ENCODE measurements at regions not wholly inside any gene's neighbourhood (a gene's known extent, or its start where the extent isn't known, plus 50 kb on each side); places are given as distances from the start of the nearest gene placed in this dataset.

DNA sequence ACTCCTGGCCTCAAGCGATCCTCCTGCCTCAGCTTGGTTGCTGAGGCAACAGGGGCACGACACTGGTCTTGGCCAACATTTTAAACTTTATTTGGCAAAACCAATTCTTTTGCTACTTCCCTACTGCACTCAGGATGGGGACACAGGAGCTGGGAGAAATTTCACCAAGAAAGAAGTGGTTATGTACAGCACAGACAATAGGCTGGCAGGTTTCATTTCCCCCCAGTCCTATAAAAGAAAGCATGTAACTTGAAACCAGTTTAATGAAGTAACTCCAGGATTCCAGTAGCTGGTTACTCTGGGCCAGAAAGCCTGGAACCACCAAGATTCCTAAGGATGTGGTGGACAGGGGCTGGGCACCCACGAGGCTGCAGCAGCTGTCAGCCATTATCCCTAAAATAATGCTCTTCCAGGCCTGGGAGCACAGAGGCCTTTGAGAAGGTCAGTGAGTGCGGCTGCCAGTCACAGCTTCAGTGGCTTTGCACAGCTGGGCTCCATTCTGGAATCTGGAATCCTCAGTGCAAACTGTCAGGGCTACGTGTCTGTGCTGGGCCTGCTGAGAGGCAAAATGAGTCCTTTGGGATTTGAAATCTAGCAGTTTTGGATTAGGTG, 142.3 kb upstream of the ITGA6 start:
- no TSS peak for BruUV-seq (replicated peaks)
- CTCF ChIA-PET, result interaction anchor here (0.9 to 1.3 kb wide), 4 partner anchors 9 to 181 kb away, joined by 3 to 4 read pairs (median 3); no protein-coding TSS in a partner anchor
- Mint-ChIP-seq H3K27ac (ENCODE audit: low read depth, unreplicated experiment) (no peak overlapping the region), H3K27me3 (ENCODE audit: insufficient read depth, unreplicated experiment) (no peaks in the 10 kb centered on the region), H3K4me1 (ENCODE audit: insufficient read depth, unreplicated experiment) (peaks cover 22% of the 10 kb centered on the region), H3K4me3 (ENCODE audit: unreplicated experiment) (no peak overlapping the region), H3K36me3 (ENCODE audit: insufficient read depth, unreplicated experiment) (no peaks in the 10 kb centered on the region), H3K9me3 (ENCODE audit: unreplicated experiment) (no peaks in the 10 kb centered on the region)
- POLR2A ChIA-PET, result interaction anchor here (0.6 to 5.5 kb wide), 4 partner anchors 10 to 144 kb away, joined by 5 to 35 read pairs (median 7); partner anchors contain the start of gene ITGA6
- TF ChIP-seq, protein P1, sequence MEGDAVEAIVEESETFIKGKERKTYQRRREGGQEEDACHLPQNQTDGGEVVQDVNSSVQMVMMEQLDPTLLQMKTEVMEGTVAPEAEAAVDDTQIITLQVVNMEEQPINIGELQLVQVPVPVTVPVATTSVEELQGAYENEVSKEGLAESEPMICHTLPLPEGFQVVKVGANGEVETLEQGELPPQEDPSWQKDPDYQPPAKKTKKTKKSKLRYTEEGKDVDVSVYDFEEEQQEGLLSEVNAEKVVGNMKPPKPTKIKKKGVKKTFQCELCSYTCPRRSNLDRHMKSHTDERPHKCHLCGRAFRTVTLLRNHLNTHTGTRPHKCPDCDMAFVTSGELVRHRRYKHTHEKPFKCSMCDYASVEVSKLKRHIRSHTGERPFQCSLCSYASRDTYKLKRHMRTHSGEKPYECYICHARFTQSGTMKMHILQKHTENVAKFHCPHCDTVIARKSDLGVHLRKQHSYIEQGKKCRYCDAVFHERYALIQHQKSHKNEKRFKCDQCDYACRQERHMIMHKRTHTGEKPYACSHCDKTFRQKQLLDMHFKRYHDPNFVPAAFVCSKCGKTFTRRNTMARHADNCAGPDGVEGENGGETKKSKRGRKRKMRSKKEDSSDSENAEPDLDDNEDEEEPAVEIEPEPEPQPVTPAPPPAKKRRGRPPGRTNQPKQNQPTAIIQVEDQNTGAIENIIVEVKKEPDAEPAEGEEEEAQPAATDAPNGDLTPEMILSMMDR (IDR thresholded peaks at IDR 0.05; ENCODE audit: unreplicated experiment), result no peak
- peak; percentile 41 for DNase-seq (ENCODE audit: unreplicated experiment)
- intact Hi-C loops (cut with micrococcal nuclease), result loop anchor here (10.0 kb wide), 1 partner anchor 140 kb away; the partner anchor contains the start of gene ITGA6

DNA sequence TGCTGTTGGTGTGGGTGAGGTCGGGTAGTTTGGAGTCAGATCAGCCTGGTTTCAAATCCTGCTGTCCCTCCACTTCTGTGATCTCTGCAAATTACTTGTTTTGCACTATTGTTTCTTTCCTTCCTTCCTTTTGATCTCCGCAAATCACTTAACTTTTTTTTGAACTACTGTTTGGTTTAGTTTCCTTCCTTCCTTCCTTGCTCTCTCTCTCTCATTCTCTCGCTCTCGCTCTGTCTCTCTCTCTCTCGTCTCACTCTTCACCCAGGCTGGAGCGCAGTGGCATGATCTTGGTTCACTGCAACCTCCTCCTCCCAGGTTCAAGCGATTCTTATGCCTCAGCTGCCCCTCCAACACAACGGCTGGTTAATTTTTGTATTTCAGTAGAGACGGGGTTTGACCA, 141.6 kb upstream of the ITGA6 start:
- ChIA-PET POLR2A (interaction anchor here (1.1 to 2.5 kb wide), 4 partner anchors 11 to 140 kb away, joined by 4 to 11 read pairs (median 7); partner anchors contain the start of gene ITGA6), CTCF (interaction anchor here (0.9 to 1.5 kb wide), 2 partner anchors 114 to 176 kb away, joined by 4 to 6 read pairs; no protein-coding TSS in a partner anchor)
- intact Hi-C loops (cut with micrococcal nuclease), result loop anchor here (10.0 kb wide), 1 partner anchor 139 kb away; the partner anchor contains the start of gene ITGA6
- Mint-ChIP-seq H3K9me3 (ENCODE audit: unreplicated experiment) (no peaks in the 10 kb centered on the region), H3K36me3 (ENCODE audit: insufficient read depth, unreplicated experiment) (no peaks in the 10 kb centered on the region), H3K27ac (ENCODE audit: low read depth, unreplicated experiment) (no peak overlapping the region), H3K4me1 (ENCODE audit: insufficient read depth, unreplicated experiment) (peaks cover 22% of the 10 kb centered on the region), H3K4me3 (ENCODE audit: unreplicated experiment) (no peak overlapping the region), H3K27me3 (ENCODE audit: insufficient read depth, unreplicated experiment) (no peaks in the 10 kb centered on the region)
- TF ChIP-seq, protein P1 (IDR thresholded peaks at IDR 0.05; ENCODE audit: unreplicated experiment), result no peak
- BruUV-seq (replicated peaks), result no TSS peak
- DNase-seq (ENCODE audit: unreplicated experiment), result no peak

DNA sequence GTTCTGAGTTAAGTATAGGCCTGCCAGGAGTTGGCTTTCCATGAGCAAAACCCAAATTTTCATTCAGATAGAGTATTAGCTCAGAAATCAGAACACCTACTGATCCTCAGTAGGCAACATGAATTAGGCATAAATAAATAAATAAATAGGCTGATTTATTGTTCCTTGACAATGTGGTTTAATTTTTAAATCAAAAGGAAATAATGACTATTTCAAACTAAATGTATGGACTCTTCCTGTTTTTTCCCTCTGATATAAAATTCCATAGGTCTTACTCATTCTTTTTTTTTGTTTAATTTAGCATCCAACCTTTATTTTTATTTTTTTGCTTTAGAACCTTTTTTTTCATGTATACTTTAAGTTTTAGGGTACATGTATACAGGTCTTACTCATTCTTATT, 140.2 kb upstream of the ITGA6 start:
- ChIA-PET POLR2A (interaction anchor here (0.7 to 2.5 kb wide), 4 partner anchors 9 to 597 kb away, joined by 3 to 11 read pairs (median 4); partner anchors contain the start of gene ITGA6), CTCF (interaction anchor here (0.7 to 1.5 kb wide), 2 partner anchors 115 to 393 kb away, joined by 3 to 6 read pairs; no protein-coding TSS in a partner anchor)
- no peak for DNase-seq (ENCODE audit: unreplicated experiment)
- no peak overlapping the region for H3K4me3 Mint-ChIP-seq (ENCODE audit: unreplicated experiment)
- intact Hi-C loops (cut with micrococcal nuclease), result loop anchor here (10.0 kb wide), 1 partner anchor 138 kb away; the partner anchor contains the start of gene ITGA6
- no peaks in the 10 kb centered on the region for H3K9me3 Mint-ChIP-seq (ENCODE audit: unreplicated experiment)
- H3K4me1 Mint-ChIP-seq (ENCODE audit: insufficient read depth, unreplicated experiment), result peaks cover 14% of the 10 kb centered on the region
- H3K36me3 Mint-ChIP-seq (ENCODE audit: insufficient read depth, unreplicated experiment), result no peaks in the 10 kb centered on the region
- TF ChIP-seq, protein P1 (IDR thresholded peaks at IDR 0.05; ENCODE audit: unreplicated experiment), result no peak
- H3K27me3 Mint-ChIP-seq (ENCODE audit: insufficient read depth, unreplicated experiment), result no peaks in the 10 kb centered on the region
- no peak overlapping the region for H3K27ac Mint-ChIP-seq (ENCODE audit: low read depth, unreplicated experiment)
- no TSS peak for BruUV-seq (replicated peaks)

DNA sequence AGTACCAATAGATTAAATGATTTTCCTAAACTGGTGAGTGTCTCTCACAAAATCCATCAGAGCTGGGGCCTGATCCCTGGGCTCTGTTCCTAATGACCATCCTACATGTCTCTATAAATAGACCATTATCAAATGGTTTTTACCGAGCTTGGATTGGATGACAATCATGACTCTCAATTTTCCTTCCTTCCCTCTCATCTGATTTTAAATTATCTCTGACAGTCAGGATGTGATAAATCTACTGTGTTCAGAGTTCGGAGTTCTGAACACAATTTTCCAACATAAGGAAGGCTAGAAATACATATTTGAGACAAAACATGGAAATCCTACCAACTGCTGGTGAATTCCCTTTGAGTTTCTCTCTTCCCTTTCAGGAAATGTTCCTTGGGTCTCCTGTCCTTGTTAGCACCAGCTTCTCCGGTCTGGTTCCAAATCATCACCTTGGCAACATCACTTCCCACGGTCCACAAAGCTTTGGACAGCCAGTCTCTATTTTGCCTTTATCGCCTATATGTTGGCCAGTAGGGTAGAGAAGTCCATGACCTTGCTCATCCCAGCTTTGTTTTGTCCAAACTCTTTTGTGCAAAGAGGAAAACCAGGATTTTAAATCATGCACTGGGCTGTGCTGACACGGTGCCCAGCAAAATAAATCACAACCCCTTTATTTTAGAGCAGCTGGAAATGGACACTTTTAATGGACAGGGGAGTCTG, 139.6 kb upstream of the ITGA6 start:
- Mint-ChIP-seq H3K36me3 (ENCODE audit: insufficient read depth, unreplicated experiment) (no peaks in the 10 kb centered on the region), H3K4me3 (ENCODE audit: unreplicated experiment) (no peak overlapping the region), H3K4me1 (ENCODE audit: insufficient read depth, unreplicated experiment) (peaks cover 12% of the 10 kb centered on the region), H3K27ac (ENCODE audit: low read depth, unreplicated experiment) (no peak overlapping the region), H3K27me3 (ENCODE audit: insufficient read depth, unreplicated experiment) (no peaks in the 10 kb centered on the region), H3K9me3 (ENCODE audit: unreplicated experiment) (no peaks in the 10 kb centered on the region)
- ChIA-PET CTCF (interaction anchor here (0.6 to 1.4 kb wide), 2 partner anchors 174 to 194 kb away, joined by 3 to 4 read pairs; no protein-coding TSS in a partner anchor), POLR2A (interaction anchor here (1.0 to 2.5 kb wide), 4 partner anchors 11 to 161 kb away, joined by 3 to 11 read pairs (median 4); partner anchors contain the start of gene ITGA6)
- no peak for DNase-seq (ENCODE audit: unreplicated experiment)
- TF ChIP-seq, protein P1 (IDR thresholded peaks at IDR 0.05; ENCODE audit: unreplicated experiment), result no peak
- intact Hi-C loops (cut with micrococcal nuclease), result loop anchor here (10.0 kb wide), 1 partner anchor 137 kb away; the partner anchor contains the start of gene ITGA6
- BruUV-seq (replicated peaks), result no TSS peak

All from MCF 10A (cell line).